ENCODE measurements at regions not wholly inside any gene's neighbourhood (a gene's known extent, or its start where the extent isn't known, plus 50 kb on each side); places are given as distances from the start of the nearest gene placed in this dataset.

DNA sequence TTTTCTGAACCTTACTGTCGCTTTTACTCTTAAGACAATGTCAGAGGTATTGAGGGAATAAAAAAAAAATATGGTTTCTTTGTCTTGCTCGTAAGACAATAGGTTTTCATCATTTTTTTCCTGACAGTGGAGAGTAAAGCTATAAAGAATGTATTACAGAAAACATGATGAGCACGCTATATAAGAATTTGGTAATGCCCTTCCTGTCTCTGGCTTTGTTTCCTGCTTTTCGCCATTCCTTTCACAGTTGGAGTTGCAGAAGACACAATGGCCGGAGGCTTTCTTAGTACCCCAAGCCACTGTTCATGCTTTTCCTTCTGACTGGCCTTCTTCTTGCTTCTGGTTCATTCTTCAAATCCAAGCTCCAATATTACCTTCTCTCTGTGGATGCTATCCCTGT is 101.0 kb upstream of the DACH1 start:
- Histone ChIP-seq H3K4me1 (no peaks in the 10 kb centered on the region), H3K27me3 (no peaks in the 10 kb centered on the region), H3K36me3 (no peaks in the 10 kb centered on the region), H3K9me3 (no peaks in the 10 kb centered on the region), H3K27ac (no peak overlapping the region), H3K4me3 (no peak overlapping the region)
- intact Hi-C loops (cut with DNase I), result no loop called here
- no peak for TF ChIP-seq POLR2A (IDR thresholded peaks at IDR 0.05)
- TF ChIP-seq, protein P1, sequence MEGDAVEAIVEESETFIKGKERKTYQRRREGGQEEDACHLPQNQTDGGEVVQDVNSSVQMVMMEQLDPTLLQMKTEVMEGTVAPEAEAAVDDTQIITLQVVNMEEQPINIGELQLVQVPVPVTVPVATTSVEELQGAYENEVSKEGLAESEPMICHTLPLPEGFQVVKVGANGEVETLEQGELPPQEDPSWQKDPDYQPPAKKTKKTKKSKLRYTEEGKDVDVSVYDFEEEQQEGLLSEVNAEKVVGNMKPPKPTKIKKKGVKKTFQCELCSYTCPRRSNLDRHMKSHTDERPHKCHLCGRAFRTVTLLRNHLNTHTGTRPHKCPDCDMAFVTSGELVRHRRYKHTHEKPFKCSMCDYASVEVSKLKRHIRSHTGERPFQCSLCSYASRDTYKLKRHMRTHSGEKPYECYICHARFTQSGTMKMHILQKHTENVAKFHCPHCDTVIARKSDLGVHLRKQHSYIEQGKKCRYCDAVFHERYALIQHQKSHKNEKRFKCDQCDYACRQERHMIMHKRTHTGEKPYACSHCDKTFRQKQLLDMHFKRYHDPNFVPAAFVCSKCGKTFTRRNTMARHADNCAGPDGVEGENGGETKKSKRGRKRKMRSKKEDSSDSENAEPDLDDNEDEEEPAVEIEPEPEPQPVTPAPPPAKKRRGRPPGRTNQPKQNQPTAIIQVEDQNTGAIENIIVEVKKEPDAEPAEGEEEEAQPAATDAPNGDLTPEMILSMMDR (IDR thresholded peaks at IDR 0.05), result no peak
- 65 to 69% methylated on average over 5 of the region's 5 CpGs for WGBS, 2 donors
- DNase-seq, result no peak

DNA sequence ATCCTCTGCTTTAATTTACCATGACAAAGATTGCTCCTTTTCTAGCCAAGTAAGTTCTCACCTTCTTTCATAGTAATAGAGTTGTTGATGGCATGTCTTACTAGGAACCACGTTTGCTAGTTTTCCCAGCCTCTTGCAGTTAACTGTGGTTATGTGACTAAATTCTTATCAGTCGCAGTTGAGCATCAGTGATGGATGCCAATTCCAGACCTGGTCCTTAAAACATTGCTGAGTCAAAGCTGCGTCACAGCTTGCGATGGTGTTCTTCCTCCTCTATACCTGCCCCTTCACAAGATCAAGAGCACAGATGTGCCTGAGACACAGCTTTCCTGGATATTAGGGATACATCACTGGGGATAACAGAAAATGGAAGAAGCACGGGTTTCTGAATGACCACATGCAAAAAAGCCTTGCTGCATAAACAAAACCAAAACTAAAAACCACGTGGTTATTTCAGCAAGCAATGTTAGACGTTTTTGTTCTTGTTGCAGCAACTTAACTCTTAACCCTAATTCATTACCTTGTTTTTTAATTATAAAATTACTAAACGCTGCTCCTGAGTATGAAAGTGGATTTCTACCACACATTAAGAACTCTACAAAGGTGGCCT is 97.6 kb upstream of the DACH1 start:
- H3K4me3 ChIP-seq, result peak overlapping the region in 1 of 4 donors; percentile 12
- no peak for DNase-seq
- no peaks in the 10 kb centered on the region for H3K9me3 ChIP-seq
- WGBS, 2 donors, result 55 to 57% methylated on average over 8 of the region's 8 CpGs
- no peak overlapping the region for H3K27ac ChIP-seq
- no peaks in the 10 kb centered on the region for H3K4me1 ChIP-seq
- no peaks in the 10 kb centered on the region for H3K27me3 ChIP-seq
- intact Hi-C loops (cut with DNase I), result no loop called here
- H3K36me3 ChIP-seq, result no peaks in the 10 kb centered on the region
- TF ChIP-seq, protein P1 (IDR thresholded peaks at IDR 0.05), result no peak
- no peak for TF ChIP-seq POLR2A (IDR thresholded peaks at IDR 0.05)

DNA sequence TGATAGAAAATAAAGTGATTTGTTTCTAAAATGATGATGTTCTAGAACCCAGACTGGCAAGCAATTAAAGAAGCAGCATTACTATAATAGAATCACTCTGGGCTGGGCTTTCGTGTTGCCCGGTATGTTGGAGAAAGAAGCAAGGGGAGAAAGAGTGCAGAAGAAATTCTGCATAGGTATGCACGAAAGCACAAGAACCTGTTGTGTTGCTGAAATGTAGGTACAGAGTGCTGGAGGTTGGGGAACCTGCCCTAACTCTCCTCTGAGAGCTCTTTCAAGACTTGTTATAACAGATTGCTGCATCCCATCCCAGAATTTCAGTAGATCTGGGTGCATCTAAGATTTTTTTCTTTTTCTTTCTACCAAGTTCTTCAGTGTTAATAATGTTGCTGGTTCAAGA is 95.7 kb upstream of the DACH1 start:
- intact Hi-C loops (cut with DNase I), result no loop called here
- no peak overlapping the region for H3K4me3 ChIP-seq
- H3K27me3 ChIP-seq, result no peaks in the 10 kb centered on the region
- TF ChIP-seq, protein P1 (IDR thresholded peaks at IDR 0.05), result no peak
- no peak for TF ChIP-seq POLR2A (IDR thresholded peaks at IDR 0.05)
- DNase-seq, result no peak
- H3K9me3 ChIP-seq, result no peaks in the 10 kb centered on the region
- H3K4me1 ChIP-seq, result no peaks in the 10 kb centered on the region
- no peaks in the 10 kb centered on the region for H3K36me3 ChIP-seq
- 67 to 71% methylated on average over 3 of the region's 3 CpGs for WGBS, 2 donors
- H3K27ac ChIP-seq, result no peak overlapping the region

DNA sequence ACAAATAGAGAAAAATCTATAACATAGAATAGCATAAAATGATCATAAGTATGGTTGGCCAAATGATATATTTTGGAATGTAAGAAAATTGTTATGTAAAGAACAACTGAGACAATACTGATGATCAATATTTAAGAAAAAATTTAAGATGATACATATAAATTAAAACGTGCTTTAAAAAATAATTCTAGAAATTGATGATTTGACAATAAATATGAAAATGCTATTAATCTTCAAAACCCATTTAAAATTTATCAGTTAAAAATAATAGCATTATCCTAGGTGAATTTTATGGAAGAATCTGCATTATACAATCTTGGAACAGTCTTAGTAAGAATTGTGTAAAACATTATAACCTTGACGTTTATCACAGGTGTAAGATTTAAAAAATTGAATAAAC is 95.1 kb upstream of the DACH1 start:
- no peaks in the 10 kb centered on the region for H3K27me3 ChIP-seq
- no peak for DNase-seq
- H3K4me3 ChIP-seq, result no peak overlapping the region
- no peaks in the 10 kb centered on the region for H3K9me3 ChIP-seq
- H3K4me1 ChIP-seq, result no peaks in the 10 kb centered on the region
- 57 to 59% methylated on average over 2 of the region's 2 CpGs for WGBS, 2 donors
- intact Hi-C loops (cut with DNase I), result no loop called here
- TF ChIP-seq POLR2A (IDR thresholded peaks at IDR 0.05), result no peak
- TF ChIP-seq, protein P1 (IDR thresholded peaks at IDR 0.05), result no peak
- H3K27ac ChIP-seq, result no peak overlapping the region
- no peaks in the 10 kb centered on the region for H3K36me3 ChIP-seq

DNA sequence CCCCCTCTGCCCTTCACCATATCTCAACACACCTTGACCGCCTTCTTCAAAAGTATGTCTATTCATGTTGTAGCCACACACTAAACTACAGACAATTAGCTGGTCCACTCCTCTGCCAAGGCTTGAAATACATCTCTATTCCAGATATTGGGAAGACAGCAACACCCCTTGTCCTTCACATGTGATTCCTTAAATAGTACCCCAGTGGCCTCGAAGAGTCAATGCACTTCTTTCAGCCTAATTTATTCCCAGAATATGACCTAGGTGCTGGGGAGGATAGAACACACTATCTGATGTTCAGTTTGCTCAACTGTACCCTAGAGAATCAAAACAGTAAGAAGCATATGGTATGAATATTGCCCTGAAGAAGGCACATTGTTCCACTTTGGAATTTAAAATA is 82.4 kb upstream of the DACH1 start:
- WGBS, 2 donors, result 75 to 82% methylated on average over 2 of the region's 2 CpGs
- no peak overlapping the region for H3K27ac ChIP-seq
- no peaks in the 10 kb centered on the region for H3K9me3 ChIP-seq
- intact Hi-C loops (cut with DNase I), result no loop called here
- TF ChIP-seq POLR2A (IDR thresholded peaks at IDR 0.05), result no peak
- TF ChIP-seq, protein P1 (IDR thresholded peaks at IDR 0.05), result no peak
- H3K4me1 ChIP-seq, result no peaks in the 10 kb centered on the region
- no peak overlapping the region for H3K4me3 ChIP-seq
- no peaks in the 10 kb centered on the region for H3K27me3 ChIP-seq
- H3K36me3 ChIP-seq, result no peaks in the 10 kb centered on the region
- no peak for DNase-seq

Measured in esophagus squamous epithelium (tissue), 5 donors.